OCI-LY7 (cell line): ENCODE measurements at regions not wholly inside any gene's neighbourhood (a gene's known extent, or its start where the extent isn't known, plus 50 kb on each side); places are given as distances from the start of the nearest gene placed in this dataset.

Experiments
- EZH2phosphoT487 ChIP-seq: fragments of 200-600 bp; sonication (generic); IDR thresholded peaks from 2 replicates; pipeline ENCODE4 v1.6.1; 2018; ENCODE audit warnings: low read depth, borderline replicate concordance, mild to moderate bottlenecking, mixed run types, antibody characterized with exemption, low read length, moderate library complexity, mixed read lengths
- TF ChIP-seq, protein P1 (sequence below): fragments of 200-600 bp; sonication (generic); conservative IDR thresholded peaks from 2 replicates; pipeline ENCODE4 v1.5.1; 2014; ENCODE audit warnings: mild to moderate bottlenecking, antibody characterized with exemption, low read length, moderate library complexity, mixed read lengths

DNA sequence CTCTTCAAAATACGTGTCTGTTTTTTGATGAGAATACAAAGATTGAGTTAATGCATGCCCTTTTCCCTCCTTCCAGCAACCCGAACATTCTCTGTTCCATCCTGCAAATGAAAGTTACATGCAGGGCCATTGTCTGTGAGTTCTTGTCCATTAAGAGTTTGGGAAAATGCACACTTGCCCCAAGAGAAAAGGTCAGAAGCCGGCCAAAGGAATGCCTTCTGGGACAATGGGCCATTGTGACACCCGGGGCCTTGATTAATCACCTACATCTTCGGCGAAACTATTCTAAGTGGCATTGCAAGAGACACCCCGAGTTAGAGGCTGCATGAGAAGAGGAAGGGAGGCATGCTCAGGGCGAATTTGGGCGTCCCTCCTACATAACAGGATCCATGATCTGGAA lies 73.7 kb upstream of the COPS8 start:
- TF ChIP-seq, protein P1, sequence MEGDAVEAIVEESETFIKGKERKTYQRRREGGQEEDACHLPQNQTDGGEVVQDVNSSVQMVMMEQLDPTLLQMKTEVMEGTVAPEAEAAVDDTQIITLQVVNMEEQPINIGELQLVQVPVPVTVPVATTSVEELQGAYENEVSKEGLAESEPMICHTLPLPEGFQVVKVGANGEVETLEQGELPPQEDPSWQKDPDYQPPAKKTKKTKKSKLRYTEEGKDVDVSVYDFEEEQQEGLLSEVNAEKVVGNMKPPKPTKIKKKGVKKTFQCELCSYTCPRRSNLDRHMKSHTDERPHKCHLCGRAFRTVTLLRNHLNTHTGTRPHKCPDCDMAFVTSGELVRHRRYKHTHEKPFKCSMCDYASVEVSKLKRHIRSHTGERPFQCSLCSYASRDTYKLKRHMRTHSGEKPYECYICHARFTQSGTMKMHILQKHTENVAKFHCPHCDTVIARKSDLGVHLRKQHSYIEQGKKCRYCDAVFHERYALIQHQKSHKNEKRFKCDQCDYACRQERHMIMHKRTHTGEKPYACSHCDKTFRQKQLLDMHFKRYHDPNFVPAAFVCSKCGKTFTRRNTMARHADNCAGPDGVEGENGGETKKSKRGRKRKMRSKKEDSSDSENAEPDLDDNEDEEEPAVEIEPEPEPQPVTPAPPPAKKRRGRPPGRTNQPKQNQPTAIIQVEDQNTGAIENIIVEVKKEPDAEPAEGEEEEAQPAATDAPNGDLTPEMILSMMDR: no peak
- TF ChIP-seq EZH2phosphoT487: no peak
